ENCODE measurements at regions not wholly inside any gene's neighbourhood (a gene's known extent, or its start where the extent isn't known, plus 50 kb on each side); places are given as distances from the start of the nearest gene placed in this dataset.
"Not testable (repeated sequence)": the region's sequence is repeated elsewhere in the genome, so short reads cannot be mapped to it uniquely, and the experiment has no call there.

DNA sequence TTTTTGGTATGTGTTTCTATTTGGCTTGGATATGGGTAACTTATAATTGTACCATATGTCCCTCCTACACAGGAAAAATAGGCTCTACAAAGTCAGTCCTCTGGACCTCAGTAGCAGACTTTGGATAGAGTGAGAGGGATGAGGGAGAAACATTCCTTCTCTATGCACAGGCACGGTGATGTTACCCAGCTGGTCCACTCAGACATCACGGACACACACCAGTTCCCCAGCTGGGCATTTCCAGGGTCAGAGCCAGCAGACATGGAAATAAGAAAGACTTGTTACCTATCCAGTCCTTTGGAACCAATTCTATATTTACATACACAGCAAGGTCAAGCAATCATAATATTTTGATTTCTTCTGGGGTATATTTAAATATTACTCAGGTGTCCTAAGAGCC is 433.1 kb upstream of the KCNMB2 start:
- Mint-ChIP-seq H3K27ac (ENCODE audit: unreplicated experiment) (peak overlapping the region; percentile 8), H3K27me3 (ENCODE audit: low read depth) (no peaks in the 10 kb centered on the region), H3K9me3 (ENCODE audit: low read depth) (no peaks in the 10 kb centered on the region), H3K4me3 (ENCODE audit: unreplicated experiment) (no peak overlapping the region), H3K36me3 (ENCODE audit: low read depth) (no peaks in the 10 kb centered on the region), H3K4me1 (ENCODE audit: low read depth) (peaks cover 30% of the 10 kb centered on the region)
- TF ChIP-seq, protein P1, sequence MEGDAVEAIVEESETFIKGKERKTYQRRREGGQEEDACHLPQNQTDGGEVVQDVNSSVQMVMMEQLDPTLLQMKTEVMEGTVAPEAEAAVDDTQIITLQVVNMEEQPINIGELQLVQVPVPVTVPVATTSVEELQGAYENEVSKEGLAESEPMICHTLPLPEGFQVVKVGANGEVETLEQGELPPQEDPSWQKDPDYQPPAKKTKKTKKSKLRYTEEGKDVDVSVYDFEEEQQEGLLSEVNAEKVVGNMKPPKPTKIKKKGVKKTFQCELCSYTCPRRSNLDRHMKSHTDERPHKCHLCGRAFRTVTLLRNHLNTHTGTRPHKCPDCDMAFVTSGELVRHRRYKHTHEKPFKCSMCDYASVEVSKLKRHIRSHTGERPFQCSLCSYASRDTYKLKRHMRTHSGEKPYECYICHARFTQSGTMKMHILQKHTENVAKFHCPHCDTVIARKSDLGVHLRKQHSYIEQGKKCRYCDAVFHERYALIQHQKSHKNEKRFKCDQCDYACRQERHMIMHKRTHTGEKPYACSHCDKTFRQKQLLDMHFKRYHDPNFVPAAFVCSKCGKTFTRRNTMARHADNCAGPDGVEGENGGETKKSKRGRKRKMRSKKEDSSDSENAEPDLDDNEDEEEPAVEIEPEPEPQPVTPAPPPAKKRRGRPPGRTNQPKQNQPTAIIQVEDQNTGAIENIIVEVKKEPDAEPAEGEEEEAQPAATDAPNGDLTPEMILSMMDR (IDR thresholded peaks at IDR 0.05) = no peak
- DNase-seq (ENCODE audit: low spot score) = no peak

DNA sequence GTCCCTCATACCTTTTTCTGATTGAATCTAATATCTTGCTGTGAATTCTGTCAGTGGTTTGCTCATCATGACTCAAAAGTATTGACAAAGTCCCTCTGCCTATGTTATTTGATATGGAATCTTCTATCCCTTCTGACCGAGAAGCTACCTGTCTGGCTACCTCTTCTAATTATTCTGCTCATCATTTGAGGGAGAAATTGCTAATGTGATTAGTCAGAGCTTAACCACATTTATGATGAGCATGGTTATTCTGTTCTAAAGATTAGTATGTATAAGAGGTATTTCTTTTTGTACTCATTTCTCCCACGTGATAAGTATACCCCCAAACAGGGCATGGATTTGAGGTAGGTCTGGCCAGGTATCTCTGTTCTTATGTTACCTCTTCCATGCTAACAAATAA is 428.4 kb upstream of the KCNMB2 start:
- no peaks in the 10 kb centered on the region for H3K36me3 Mint-ChIP-seq (ENCODE audit: low read depth)
- peaks cover 7% of the 10 kb centered on the region for H3K4me1 Mint-ChIP-seq (ENCODE audit: low read depth)
- TF ChIP-seq, protein P1 (IDR thresholded peaks at IDR 0.05) = no peak
- no peaks in the 10 kb centered on the region for H3K27me3 Mint-ChIP-seq (ENCODE audit: low read depth)
- no peak for DNase-seq (ENCODE audit: low spot score)
- no peak overlapping the region for H3K27ac Mint-ChIP-seq (ENCODE audit: unreplicated experiment)
- peaks cover 4% of the 10 kb centered on the region for H3K9me3 Mint-ChIP-seq (ENCODE audit: low read depth)
- no peak overlapping the region for H3K4me3 Mint-ChIP-seq (ENCODE audit: unreplicated experiment)

DNA sequence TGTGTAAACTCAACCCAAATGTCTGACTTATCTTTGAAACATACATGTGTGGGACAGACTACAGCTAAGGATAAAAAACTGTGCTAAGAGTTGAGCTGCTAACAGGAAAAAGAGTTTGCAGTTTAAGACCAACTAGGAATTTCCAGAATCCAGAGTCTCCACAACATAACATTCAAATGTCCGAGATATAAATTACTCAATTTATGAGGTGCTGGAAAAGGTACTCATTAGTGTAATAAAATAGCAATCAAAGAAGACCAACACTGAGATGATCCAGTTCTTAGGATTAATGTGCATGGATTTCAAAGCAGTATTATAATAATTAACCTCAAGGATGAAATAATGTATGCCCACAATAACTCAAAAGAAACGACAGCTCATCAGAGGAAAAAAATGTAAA is 426.5 kb upstream of the KCNMB2 start:
- no peak for DNase-seq (ENCODE audit: low spot score)
- H3K9me3 Mint-ChIP-seq (ENCODE audit: low read depth) = peaks cover 4% of the 10 kb centered on the region
- H3K36me3 Mint-ChIP-seq (ENCODE audit: low read depth) = no peaks in the 10 kb centered on the region
- no peak overlapping the region for H3K4me3 Mint-ChIP-seq (ENCODE audit: unreplicated experiment)
- TF ChIP-seq, protein P1 (IDR thresholded peaks at IDR 0.05) = no peak
- H3K4me1 Mint-ChIP-seq (ENCODE audit: low read depth) = no peaks in the 10 kb centered on the region
- H3K27ac Mint-ChIP-seq (ENCODE audit: unreplicated experiment) = no peak overlapping the region
- no peaks in the 10 kb centered on the region for H3K27me3 Mint-ChIP-seq (ENCODE audit: low read depth)

DNA sequence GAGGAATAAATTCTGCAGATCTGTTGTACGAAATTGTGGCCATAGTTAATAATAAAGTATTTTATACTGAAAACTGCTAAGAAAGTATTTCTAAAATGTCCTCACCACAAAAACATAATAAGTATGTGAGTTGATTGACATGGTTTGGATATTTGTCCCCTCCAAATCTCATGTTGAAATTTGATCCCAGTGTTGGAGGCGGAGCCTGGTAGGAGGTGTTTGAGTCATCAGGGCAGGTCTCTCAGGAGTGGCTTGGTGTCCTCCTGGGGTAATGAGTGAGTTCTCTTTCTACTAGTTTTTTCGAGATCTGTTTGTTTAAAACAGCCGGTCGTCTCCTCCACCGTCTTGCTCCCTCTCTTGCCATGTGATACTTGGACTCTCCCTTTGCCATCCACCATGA is 424.1 kb upstream of the KCNMB2 start:
- H3K9me3 Mint-ChIP-seq (ENCODE audit: low read depth) = peaks cover 4% of the 10 kb centered on the region
- no peaks in the 10 kb centered on the region for H3K27me3 Mint-ChIP-seq (ENCODE audit: low read depth)
- DNase-seq (ENCODE audit: low spot score) = no peak
- H3K4me1 Mint-ChIP-seq (ENCODE audit: low read depth) = no peaks in the 10 kb centered on the region
- TF ChIP-seq, protein P1 (IDR thresholded peaks at IDR 0.05) = no peak
- no peaks in the 10 kb centered on the region for H3K36me3 Mint-ChIP-seq (ENCODE audit: low read depth)
- H3K27ac Mint-ChIP-seq (ENCODE audit: unreplicated experiment) = no peak overlapping the region
- H3K4me3 Mint-ChIP-seq (ENCODE audit: unreplicated experiment) = no peak overlapping the region

DNA sequence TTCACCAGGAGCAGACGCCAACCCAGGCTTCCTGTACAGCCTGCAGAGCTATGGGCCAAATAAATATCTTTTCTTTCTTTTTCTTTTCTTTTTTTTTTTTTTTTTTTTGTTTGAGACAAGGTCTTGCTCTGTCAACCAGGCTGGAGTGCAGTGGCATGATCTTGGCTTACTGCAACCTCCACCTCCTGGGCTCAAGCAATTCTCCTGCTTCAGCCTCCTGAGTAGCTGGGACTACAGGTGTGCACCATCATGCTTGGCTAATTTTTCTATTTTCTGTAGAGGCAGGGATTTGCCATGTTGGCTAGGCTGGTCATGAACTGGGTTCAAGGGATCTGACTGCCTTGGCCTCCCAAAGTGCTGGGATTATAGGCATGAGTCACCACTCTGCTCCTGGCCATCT is 423.7 kb upstream of the KCNMB2 start:
- not testable (repeated sequence) for H3K9me3 Mint-ChIP-seq (ENCODE audit: low read depth); H3K27ac Mint-ChIP-seq (ENCODE audit: unreplicated experiment)

DNA sequence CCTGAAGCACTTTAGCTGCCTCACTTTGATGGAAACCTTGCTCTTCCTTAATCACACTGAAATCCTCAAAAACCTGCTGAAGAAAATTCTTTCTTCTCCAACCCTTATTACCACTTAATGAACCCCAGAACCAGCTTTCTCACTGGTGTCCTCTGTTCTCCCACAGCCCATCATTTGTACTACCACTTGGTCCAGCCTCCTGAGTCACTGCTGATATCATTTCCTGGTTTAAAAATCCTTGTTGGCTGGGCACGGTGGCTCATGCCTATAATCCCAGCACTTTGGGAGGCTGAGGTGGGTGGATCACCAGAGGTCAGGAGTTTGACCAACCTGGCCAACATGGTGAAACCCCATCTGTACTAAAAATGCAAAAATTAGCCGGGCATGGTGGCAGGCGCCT is 418.6 kb upstream of the KCNMB2 start:
- TF ChIP-seq, protein P1 (IDR thresholded peaks at IDR 0.05) = no peak
- peaks cover 8% of the 10 kb centered on the region for H3K36me3 Mint-ChIP-seq (ENCODE audit: low read depth)
- peaks cover 18% of the 10 kb centered on the region for H3K4me1 Mint-ChIP-seq (ENCODE audit: low read depth)
- H3K27me3 Mint-ChIP-seq (ENCODE audit: low read depth) = no peaks in the 10 kb centered on the region
- no peak for DNase-seq (ENCODE audit: low spot score)
- H3K27ac Mint-ChIP-seq (ENCODE audit: unreplicated experiment) = no peak overlapping the region
- peaks cover 15% of the 10 kb centered on the region for H3K9me3 Mint-ChIP-seq (ENCODE audit: low read depth)
- no peak overlapping the region for H3K4me3 Mint-ChIP-seq (ENCODE audit: unreplicated experiment)

More for the DNA sequence above, 423.7 kb upstream of the KCNMB2 start:
- H3K4me3 Mint-ChIP-seq (ENCODE audit: unreplicated experiment); H3K4me1 Mint-ChIP-seq (ENCODE audit: low read depth); H3K36me3 Mint-ChIP-seq (ENCODE audit: low read depth); H3K27me3 Mint-ChIP-seq (ENCODE audit: low read depth); DNase-seq (ENCODE audit: low spot score): not testable (repeated sequence)

DNA sequence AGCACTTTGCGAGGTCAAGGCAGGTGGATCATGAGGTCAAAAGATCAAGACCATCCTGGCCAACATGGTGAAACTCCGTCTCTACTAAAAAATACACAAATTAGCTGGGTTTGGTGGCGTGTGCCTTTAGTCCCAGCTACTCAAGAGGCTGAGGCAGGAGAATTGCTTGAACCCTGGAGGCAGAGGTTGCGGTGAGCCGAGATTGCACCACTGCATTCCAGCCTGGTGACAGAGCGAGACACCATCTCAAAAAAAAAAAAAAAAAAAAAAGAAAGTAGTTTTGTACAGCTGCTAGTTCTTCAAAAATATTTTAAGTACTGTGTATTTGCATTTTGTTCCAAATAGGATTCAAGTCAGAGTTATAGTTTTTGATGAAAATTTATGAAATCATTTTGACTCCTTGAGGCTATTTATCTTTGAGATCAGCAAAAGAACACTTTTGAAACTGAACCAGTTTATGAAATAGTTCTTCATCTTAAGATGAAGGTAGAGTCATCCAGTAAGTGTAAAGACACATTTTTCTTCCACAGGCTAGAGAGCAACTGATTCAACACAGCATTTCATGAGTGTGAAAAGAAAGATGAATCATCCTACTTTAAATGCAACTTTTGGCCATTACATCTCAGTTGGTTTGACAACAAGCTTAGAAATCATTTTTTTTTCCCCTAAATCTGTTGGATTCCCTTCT is 416.5 kb upstream of the KCNMB2 start:
- not testable (repeated sequence) for H3K36me3 Mint-ChIP-seq (ENCODE audit: low read depth); DNase-seq (ENCODE audit: low spot score); H3K27me3 Mint-ChIP-seq (ENCODE audit: low read depth); H3K4me3 Mint-ChIP-seq (ENCODE audit: unreplicated experiment)
- H3K27ac Mint-ChIP-seq (ENCODE audit: unreplicated experiment) = peak overlapping the region; percentile 96
- peaks cover 15% of the 10 kb centered on the region for H3K9me3 Mint-ChIP-seq (ENCODE audit: low read depth)
- H3K4me1 Mint-ChIP-seq (ENCODE audit: low read depth) = peaks cover 21% of the 10 kb centered on the region

All from chondrocyte (in vitro differentiated cells).